Liver (tissue), 3 donors: ENCODE measurements at regions not wholly inside any gene's neighbourhood (a gene's known extent, or its start where the extent isn't known, plus 50 kb on each side); places are given as distances from the start of the nearest gene placed in this dataset.
"Not testable (repeated sequence)": the region's sequence is repeated elsewhere in the genome, so short reads cannot be mapped to it uniquely, and the experiment has no call there.

Source experiments
- CTCF ChIP-seq: fragments of 150-350 bp; IDR thresholded peaks from 2 replicates; pipeline ENCODE4 v1.5.1; 2017; ENCODE audit warnings: improper control_type of control experiment, low read depth, low read length; ENCODE audit not compliant: missing input control
- MAX ChIP-seq: IDR thresholded peaks from 2 replicates; pipeline ENCODE4 v1.6.1; 2016; ENCODE audit warnings: antibody characterized with exemption
- NR2F2 ChIP-seq: IDR thresholded peaks from 2 replicates; pipeline ENCODE4 v1.6.1; 2016; ENCODE audit warnings: antibody characterized with exemption
- SP1 ChIP-seq: IDR thresholded peaks from 2 replicates; pipeline ENCODE4 v1.6.1; 2018; ENCODE audit warnings: antibody characterized with exemption, mild to moderate bottlenecking
- YY1 ChIP-seq: IDR thresholded peaks from 2 replicates; pipeline ENCODE4 v1.6.1; 2016; ENCODE audit warnings: antibody characterized with exemption, mild to moderate bottlenecking
- TF ChIP-seq, protein P1 (sequence below): IDR thresholded peaks from 2 replicates; pipeline ENCODE4 v1.6.1; 2016; ENCODE audit warnings: antibody characterized with exemption, mild to moderate bottlenecking
- donor health status: healthy.
- donor health status: healthy.

- not testable (repeated sequence) for TF ChIP-seq CTCF, MAX, YY1, NR2F2, SP1
- TF ChIP-seq, protein P1, sequence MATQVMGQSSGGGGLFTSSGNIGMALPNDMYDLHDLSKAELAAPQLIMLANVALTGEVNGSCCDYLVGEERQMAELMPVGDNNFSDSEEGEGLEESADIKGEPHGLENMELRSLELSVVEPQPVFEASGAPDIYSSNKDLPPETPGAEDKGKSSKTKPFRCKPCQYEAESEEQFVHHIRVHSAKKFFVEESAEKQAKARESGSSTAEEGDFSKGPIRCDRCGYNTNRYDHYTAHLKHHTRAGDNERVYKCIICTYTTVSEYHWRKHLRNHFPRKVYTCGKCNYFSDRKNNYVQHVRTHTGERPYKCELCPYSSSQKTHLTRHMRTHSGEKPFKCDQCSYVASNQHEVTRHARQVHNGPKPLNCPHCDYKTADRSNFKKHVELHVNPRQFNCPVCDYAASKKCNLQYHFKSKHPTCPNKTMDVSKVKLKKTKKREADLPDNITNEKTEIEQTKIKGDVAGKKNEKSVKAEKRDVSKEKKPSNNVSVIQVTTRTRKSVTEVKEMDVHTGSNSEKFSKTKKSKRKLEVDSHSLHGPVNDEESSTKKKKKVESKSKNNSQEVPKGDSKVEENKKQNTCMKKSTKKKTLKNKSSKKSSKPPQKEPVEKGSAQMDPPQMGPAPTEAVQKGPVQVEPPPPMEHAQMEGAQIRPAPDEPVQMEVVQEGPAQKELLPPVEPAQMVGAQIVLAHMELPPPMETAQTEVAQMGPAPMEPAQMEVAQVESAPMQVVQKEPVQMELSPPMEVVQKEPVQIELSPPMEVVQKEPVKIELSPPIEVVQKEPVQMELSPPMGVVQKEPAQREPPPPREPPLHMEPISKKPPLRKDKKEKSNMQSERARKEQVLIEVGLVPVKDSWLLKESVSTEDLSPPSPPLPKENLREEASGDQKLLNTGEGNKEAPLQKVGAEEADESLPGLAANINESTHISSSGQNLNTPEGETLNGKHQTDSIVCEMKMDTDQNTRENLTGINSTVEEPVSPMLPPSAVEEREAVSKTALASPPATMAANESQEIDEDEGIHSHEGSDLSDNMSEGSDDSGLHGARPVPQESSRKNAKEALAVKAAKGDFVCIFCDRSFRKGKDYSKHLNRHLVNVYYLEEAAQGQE, result not testable (repeated sequence)
Measured at GRCh38 chr2:90293224-90293623, 1601.8 kb downstream of the RPIA start.
